Superior temporal gyrus (tissue), 1 donor: ENCODE measurements at regions not wholly inside any gene's neighbourhood (a gene's known extent, or its start where the extent isn't known, plus 50 kb on each side); places are given as distances from the start of the nearest gene placed in this dataset.
"Not testable (repeated sequence)": the region's sequence is repeated elsewhere in the genome, so short reads cannot be mapped to it uniquely, and the experiment has no call there.

Source experiments
- DNase-seq: peaks from one replicate; pipeline ENCODE4 v3.0.0-alpha.2; 2016; ENCODE audit errors: extremely low spot score

DNA sequence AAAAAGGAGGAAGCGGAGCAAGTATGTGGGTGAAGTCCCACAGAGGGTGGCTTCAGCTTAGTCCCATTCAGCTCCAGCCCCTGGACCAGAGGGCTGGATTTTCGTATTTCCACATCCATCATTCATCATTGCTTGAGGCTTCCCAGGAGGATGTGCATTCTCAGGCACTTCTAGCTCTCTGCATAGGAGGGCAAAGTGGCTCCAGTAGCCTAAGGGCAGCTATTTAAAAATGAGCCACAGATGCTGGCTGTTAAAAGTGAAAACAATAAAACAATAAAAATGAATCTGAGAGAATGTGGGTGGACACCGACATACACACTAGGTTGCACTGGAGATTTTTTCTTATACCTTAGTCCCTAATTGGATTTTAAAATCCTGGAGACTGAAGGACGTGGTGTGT is 629.2 kb upstream of the ZNF385D start:
- no peak for DNase-seq

DNA sequence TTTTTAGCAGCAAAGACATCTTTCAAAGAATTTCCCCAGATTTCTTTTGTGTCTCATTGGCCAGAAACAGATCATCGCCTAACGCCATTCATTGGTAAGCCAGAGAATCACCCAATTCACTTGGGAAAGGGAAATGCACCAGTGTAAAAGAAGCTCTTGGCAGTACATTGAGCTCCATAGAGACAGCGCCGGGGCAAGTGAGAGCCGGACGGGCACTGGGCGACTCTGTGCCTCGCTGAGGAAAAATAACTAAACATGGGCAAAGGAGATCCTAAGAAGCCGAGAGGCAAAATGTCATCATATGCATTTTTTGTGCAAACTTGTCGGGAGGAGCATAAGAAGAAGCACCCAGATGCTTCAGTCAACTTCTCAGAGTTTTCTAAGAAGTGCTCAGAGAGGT is 630.6 kb upstream of the ZNF385D start:
- DNase-seq: not testable (repeated sequence)

DNA sequence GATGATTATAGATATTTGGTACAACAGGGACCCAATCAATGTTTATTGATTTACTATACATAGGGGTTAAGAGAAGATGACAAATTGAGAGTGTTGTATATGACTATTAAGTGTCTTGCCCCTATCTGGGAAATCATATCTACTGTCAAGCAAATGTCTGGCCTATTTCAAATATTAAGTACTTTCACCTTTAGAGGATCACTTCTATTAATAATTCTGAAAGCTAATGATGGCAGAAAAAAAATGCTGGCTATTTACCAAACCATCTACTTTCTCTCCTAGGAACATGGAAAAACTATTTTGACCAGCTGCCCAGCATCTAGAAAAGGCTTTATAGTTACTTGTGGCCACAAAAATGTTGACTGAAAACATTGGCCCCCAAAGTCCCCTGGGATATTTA is 632.3 kb upstream of the ZNF385D start:
- DNase-seq: no peak

DNA sequence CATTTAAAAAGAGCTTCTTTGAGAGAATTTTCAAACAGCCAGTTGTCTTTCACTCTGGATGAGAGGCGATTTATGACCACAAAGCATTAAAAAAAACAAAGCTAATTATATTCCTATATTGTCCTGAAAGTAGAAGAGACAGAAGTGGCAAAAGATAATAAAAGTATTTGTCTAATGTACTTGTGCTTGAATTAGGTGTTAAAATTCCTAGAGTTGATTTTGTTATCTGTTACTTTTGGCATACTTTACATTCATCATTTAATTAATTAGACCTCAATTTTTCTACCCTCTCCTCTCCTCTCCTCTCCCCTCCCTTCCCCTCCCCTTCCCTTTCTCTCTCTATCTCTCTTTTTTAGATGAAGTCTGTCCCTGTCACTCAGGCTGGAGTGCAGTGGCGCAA is 635.1 kb upstream of the ZNF385D start:
- no peak for DNase-seq

DNA sequence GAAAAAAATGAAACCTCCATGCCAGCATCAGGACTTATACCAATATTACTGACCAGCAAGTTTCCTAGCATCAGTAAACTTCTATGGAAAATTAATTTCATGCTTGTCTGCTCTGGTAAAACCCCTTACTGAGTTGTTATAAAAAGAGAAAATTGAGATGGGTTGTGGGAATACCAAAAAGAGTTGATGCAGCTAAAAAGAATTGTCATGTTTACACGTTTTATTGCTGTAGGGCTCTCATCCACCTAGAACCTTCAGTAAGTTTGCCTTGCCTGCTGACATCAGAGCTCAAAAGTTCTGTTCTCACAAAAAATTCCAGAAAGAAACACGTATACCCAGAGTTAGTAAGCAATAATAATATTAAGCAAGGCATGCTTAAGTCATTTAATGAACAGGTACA is 641.3 kb upstream of the ZNF385D start:
- no peak for DNase-seq

DNA sequence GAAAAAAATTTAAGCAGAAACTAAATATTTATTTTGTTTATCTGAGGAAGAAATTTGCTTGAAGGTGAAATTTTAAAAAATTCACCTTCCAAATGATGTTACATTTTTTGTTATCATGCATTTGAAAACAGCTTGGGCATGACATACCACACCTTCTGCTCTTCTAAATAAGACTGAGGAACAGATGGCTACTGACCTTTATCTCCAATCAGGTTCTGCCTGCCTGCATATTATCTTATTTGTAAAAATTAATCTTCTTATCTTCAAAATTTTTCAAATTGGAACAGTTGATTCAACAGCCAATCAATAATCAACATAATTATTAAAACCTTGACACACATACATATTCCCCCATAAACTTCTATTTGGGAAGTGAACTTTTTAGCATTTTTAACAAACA is 641.8 kb upstream of the ZNF385D start:
- DNase-seq: no peak

DNA sequence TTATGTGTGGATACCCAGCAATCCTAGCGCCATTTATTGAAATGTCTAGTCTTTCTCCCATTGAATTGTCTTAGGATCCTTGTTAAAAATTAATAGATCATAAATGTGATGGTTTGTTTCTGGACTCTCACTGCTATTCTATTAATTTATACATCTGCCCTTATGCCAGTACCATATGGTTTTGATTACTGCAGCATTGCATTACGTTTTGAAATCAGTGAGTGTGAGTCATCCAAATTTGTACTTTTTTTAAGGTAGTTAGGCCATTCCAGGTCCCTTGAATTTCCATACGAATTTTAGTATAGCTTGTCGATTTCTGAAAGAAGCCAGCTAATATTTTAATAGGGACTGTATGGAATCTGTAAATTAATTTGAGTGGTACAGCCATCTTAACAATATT is 648.6 kb upstream of the ZNF385D start:
- DNase-seq: no peak

DNA sequence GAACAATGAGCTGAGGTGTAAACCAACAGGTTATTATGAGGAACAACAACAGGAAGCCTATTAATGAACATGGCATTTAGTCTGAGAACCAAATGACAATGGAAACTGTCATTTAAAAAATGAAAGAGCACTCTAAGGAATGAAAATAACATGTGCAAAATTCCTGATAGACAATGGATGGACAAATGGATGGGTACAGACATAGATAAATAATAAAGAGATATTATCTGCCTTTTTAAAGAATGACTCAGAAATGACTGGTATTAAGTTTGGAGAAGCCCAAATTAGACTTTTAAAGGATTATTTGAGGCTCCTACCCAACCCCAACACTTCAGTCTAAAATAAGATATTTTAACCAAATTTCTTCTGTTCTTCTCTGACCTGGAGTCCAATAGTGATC is 650.5 kb upstream of the ZNF385D start:
- DNase-seq: no peak

DNA sequence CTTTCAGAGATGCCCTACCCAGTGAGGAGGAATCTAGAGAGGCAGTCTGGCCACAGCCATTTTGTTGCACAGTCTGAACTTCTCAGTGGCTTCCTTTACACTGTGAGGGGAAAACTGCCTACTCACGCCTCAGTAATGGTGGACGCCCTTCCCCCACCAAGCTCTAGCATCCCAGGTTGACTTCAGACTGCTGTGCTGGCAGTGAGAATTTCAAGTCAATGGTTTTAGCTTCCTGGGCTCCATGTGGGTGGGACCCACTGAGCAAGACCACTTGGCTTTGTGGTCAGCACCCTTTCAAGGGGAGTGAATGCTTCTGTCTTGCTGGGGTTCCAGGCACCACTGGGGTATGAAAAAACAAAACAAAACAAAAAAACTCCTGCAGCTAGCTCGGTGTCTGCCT is 663.2 kb upstream of the ZNF385D start:
- DNase-seq: no peak

DNA sequence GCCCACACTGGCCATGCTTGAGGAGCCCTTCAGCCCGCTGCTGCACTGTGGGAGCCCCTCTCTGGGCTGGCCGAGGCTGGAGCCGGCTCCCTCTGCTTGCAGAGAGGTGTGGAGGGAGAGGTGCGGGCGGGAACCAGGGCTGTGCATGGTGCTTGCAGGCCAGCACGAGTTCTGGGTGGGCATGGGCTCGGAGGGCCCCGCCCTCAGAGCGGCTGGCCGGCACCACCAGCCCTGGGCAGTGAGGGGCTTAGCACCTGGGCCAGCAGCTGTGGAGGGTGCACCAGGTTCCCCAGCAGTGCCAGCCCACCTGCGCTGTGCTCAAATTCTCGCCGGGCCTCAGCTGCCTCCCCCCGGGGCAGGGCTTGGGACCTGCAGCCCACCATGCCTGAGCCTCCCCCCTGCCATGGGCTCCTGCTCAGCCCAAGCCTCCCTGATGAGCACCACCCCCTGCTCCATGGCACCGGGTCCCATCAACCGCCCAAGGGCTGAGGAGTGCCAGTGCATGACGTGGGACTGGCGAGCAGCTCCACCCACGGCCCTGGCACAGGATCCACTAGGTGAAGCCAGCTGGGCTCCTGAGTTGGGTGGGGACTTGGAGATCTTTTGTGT is 665.9 kb upstream of the ZNF385D start:
- DNase-seq: not testable (repeated sequence)

DNA sequence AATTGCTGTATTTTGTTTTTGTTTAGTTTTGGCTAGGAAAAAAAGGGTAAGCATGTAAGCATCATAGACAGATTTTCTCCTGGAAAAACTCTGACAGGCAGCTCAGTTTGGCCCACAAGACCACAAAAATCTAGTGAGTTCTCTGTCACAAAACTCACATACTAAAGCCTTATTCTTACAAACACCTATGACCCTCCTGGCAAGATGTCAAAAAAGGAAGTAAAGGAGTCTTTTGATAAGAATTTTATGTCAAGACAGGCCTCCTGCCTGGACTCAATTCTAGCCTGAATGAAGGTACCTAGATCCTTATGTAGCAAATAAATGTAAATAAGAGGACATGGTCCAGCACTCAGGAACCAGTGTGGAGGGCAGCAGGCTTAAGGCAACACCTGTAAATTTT is 668.3 kb upstream of the ZNF385D start:
- no peak for DNase-seq

DNA sequence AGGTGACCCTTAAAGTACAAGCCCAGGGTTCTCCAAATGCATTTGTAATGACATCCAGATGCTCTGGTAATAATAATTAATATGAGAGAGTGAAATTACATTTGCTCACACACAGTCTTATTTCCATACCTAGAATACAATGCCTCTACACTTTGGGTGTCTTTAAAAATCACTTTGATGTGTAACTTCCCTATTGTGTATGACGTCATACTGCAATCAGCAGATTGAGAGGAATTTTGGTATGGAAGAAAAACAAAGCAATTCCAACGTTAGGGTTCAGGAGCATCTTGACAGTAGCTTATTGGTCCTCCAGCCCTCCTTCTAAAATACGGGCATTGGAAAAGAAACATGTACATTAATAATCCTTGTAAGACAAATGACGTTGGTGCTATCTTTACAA is 670.6 kb upstream of the ZNF385D start:
- no peak for DNase-seq

DNA sequence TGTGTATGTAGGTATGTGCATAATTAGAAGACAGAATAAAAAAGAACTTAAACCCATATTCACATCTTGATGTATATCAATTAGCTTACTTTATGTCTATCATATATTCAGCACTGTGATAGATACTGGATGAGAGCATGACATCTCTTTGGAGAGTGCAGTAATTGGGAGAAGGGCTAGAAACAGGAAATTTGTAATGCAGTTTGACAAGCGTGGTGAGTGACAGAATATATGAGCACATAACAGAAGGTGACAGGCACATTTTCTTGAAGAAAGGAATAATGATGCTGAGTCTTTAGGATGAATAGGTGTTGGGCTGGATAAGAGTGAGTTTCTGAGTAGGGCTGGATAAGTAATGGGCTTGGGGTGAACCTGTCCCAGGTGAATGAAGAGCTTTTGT is 680.3 kb upstream of the ZNF385D start:
- no peak for DNase-seq

DNA sequence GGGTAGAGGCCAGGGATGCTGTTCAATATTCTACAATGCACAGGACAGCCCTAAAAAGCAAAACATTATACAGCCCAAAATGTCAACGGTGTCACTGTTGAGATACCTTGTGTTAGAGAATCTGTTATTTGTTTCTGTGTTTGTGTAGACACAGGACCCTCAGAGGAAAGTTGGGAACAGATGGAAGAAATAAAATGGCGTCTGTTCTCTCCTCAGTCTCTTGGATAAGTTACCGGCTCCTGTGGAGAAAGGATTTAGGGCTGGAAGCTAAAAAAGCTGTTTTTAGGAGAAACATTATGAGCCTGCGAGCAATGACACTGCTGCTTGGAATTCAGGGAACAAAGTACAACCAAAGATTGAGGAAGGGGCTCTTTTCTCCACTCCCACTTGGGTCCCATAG is 688.6 kb upstream of the ZNF385D start:
- no peak for DNase-seq

DNA sequence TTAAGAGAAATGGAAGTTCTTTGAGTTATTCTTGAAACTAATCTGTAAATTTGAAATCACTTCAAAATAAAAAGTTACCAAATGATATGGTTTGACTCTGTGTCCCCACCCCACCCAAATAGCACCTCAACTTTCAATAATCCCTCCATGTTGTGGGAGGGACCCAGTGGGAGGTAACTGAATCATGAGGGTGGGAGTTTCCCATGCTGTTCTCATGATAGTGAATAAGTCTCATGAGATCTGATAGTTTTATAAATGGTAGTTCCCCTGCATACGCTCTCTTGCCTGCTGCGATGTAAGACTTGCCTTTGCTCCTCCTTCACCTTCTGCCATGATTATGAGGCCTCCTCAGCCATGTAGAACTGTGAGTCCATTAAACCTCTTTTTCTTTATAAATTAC is 690.7 kb upstream of the ZNF385D start:
- DNase-seq: no peak

DNA sequence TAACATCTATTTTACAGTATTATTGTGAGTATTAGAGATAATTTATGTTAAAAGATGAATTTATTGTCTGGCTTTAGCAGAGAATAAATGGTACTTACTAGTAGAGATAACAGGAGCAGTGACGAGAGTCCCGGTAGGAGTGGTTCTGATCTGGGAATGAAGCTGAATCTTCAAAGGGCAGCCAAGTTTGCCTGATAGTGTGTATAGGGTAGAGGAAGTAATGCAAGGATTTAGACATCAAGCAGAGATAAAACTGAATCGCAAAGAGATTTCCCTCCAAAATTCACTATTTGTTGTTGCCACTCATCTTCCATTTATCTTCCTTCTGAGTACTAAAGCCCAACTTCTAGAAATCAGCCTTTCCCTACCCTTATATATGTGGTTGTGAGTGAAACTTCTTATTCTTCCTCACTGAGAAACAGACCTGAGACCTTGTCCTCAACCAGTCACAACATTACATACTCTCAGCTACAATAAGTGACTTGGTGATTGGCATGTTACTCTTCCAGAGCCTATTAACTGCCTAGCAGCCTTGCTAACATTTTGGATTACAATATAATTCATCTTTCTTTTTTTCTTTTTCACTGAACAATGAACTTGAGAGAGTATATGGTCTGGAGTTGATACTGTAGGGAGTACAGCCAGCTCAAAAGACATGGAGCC is 692.7 kb upstream of the ZNF385D start:
- no peak for DNase-seq

DNA sequence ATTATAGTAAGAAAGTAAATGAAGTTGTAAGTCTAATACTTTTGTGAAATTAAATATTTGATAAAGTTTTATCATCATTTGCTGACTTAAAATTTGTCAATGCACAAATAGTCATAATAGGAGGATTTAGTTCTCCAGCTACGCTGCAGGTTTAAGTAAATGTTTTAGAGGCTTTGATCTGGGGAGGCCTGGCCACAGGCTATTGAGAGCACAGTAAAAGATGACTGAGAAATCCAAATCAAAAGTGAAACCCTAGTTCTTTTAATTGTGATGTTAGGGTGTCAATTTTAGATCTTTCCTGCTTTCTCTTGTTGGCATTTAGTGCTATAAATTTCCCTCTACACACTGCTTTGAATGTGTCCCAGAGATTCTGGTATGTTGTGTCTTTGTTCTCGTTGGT is 694.3 kb upstream of the ZNF385D start:
- DNase-seq: not testable (repeated sequence)

DNA sequence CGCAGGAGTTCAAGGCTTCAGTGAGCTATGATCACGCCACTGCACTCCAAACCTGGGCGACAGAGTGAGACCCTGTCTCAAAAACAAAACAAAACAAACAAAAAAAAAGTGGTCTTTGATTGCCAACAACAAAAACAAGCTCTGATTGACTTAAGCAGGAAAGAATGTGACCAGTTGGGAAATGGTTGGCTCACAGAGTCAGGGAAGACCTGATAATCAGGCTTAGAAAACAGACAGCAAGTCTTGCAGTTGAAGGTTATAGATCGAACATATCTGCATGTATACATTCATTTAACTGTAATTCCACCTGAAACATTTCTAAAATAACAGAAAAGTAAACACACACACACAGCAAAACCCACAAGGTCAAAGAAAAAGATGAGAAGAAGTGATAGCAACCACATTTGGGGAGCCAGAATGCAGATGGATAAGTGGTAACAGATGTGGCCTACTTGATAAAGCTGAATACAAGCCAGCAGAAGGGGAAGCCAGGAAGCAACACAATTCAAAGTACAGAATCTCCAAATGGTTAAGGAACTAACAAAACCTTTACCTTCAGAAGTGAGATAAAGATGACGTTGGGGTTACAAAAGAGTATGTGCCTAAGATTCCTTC is 699.9 kb upstream of the ZNF385D start:
- DNase-seq: no peak

DNA sequence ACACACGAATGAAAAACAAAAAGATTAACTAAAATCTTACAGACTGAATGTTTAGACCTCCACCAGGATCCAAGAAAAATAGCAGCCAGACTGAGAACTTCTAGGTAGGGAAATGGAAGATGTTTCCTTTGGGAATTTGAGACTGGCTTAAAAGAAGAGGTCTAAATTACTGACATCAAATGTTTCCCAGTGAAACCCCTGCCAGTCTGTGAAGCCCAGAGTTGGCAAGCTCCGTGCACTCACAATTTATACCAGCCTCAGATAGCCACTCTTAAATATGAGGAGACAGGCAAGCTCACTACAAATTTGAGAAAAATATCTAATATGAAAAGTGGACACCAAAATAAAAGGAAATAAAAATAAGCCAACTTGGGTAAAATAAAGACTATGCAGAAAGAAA is 700.5 kb upstream of the ZNF385D start:
- DNase-seq: no peak

DNA sequence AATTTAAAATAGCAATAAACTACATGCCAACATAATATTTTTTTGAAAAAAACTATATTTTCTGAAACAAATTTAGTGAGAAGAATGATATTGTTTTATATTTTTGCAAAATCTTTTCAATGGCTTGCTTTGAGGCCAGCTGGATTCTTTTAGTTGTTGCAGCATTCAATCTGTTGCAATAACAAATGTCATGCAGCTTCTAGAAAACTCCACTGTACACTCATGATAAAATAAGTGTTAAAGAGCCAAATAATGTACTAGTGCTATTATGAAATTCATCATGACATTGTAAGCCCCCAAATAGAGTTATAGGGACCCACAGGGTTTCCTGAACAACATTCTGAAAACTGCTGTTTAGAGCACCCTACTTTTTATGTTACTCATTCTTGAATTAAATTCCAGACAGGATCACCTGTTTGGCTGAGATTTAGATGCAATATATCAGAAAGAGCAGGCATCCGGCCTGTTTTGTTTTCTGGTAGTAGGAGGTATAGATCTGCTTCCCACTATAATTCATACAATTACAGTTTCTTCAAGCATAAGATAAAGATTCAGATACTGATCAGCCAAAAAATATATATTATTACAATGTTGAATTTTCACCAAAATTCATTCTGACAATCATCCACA is 703.0 kb upstream of the ZNF385D start:
- no peak for DNase-seq

DNA sequence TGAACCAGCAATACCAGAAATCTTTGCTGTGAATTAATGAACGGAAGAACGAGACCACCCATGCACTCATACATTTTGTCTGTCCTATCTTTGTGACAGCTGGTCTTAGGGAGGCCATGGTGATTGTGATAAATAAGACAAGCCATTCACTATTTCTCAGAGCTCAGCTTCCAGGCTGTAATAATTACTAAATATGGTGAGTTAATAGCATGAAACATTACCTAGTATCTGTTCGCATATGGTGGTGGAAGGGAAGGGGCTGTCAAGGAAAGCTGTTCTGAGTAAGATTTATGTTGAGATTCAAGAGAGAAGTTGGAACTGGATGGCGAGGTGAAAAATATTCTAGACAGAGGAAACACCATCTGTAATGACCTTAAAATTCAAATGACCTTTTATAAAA is 719.0 kb upstream of the ZNF385D start:
- DNase-seq: no peak

DNA sequence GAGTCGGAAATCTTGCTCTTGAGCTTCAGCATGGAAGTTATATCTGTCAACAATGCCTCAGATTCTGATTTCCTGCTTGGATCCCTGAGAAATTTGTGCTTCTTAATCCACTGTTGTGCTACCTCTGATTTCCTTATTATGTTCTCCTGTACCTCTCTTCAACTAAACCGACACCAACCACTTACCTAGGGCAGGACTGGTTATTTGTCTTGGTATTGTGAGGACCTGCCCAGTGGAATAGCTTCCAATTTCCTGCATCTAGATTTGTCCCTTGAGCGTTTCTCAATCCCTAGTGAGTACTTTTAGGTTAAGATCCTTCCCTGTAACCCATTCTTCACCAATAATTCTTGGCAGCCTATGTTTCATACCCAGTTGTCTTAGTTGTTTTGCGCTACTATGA is 720.5 kb upstream of the ZNF385D start:
- no peak for DNase-seq
